Right renal pelvis (tissue), 4 donors: ENCODE measurements at regions not wholly inside any gene's neighbourhood (a gene's known extent, or its start where the extent isn't known, plus 50 kb on each side); places are given as distances from the start of the nearest gene placed in this dataset.
"Not testable (repeated sequence)": the region's sequence is repeated elsewhere in the genome, so short reads cannot be mapped to it uniquely, and the experiment has no call there.

Experiments
- DNase-seq, 4 donors: peaks; one replicate each; pipeline ENCODE4 v3.0.0-alpha.2; 2013; ENCODE audit warnings: low read depth in 4 of 4, low spot score in 3 of 4, missing footprints in 1 of 4

- DNase-seq, result no peak
These were observed 219.9 kb downstream of the DKK1 start for GRCh38 chr10:52533986-52534385.

- DNase-seq, result no peak
These were observed 225.4 kb downstream of the DKK1 start for GRCh38 chr10:52539463-52539862.

GRCh38 chr10:52540479-52540984, 226.5 kb downstream of the DKK1 start:
- DNase-seq, result no peak

GRCh38 chr10:52541006-52541473, 227.0 kb downstream of the DKK1 start:
- DNase-seq, result no peak

GRCh38 chr10:52542906-52543305, 228.8 kb downstream of the DKK1 start:
- DNase-seq, result no peak

GRCh38 chr10:52551046-52551445, 221.5 kb downstream of the MBL2 start:
- DNase-seq, result no peak

- no peak for DNase-seq
These were observed 214.5 kb downstream of the MBL2 start for GRCh38 chr10:52558090-52558489.

- DNase-seq, result no peak
These were observed 211.3 kb downstream of the MBL2 start for GRCh38 chr10:52561322-52561721.

GRCh38 chr10:52563360-52563759, 209.2 kb downstream of the MBL2 start:
- DNase-seq, result no peak

- DNase-seq, result no peak
These were observed 205.9 kb downstream of the MBL2 start for GRCh38 chr10:52566471-52567246.

GRCh38 chr10:52567247-52567580, 205.4 kb downstream of the MBL2 start:
- no peak for DNase-seq

- DNase-seq, result no peak
These were observed 204.3 kb downstream of the MBL2 start for GRCh38 chr10:52568309-52568708.

GRCh38 chr10:52570490-52570889, 202.1 kb downstream of the MBL2 start:
- no peak for DNase-seq

- DNase-seq, result no peak
These were observed 201.6 kb downstream of the MBL2 start for GRCh38 chr10:52571018-52571417.

GRCh38 chr10:52571516-52572182, 200.9 kb downstream of the MBL2 start:
- DNase-seq, result no peak

- DNase-seq, result no peak
These were observed 199.2 kb downstream of the MBL2 start for GRCh38 chr10:52573347-52573746.

- DNase-seq, result no peak
These were observed 197.9 kb downstream of the MBL2 start for GRCh38 chr10:52574697-52575096.

- DNase-seq, result no peak
These were observed 195.5 kb downstream of the MBL2 start for GRCh38 chr10:52577047-52577446.

- DNase-seq, result no peak
These were observed 193.6 kb downstream of the MBL2 start for GRCh38 chr10:52578871-52579405.

GRCh38 chr10:52581636-52582035, 190.9 kb downstream of the MBL2 start:
- not testable (repeated sequence) for DNase-seq

GRCh38 chr10:52583336-52583735, 189.2 kb downstream of the MBL2 start:
- no peak for DNase-seq

- DNase-seq, result no peak
These were observed 185.9 kb downstream of the MBL2 start for GRCh38 chr10:52586710-52587109.
